Activated T-cell treated with anti-CD3 and anti-CD28 coated beads, Interleukin-2, amount 50 U/mL, for 72 hours (primary cell): ENCODE measurements at regions not wholly inside any gene's neighbourhood (a gene's known extent, or its start where the extent isn't known, plus 50 kb on each side); places are given as distances from the start of the nearest gene placed in this dataset.

Experiments used
- ATAC-seq, 2 donors: fragments of 150-1000 bp; cut with Tn5 transposase; replicated peaks in 1 of 2; 2 replicates each; pipeline ENCODE4 v1.10.0; 2021; ENCODE audit warnings: moderate library complexity in 2 of 2, mild to moderate bottlenecking in 1 of 2
- DNase-seq, 2 donors: peaks; one replicate each; pipeline ENCODE4 v3.0.0; 2021 to 2022; ENCODE audit warnings: mixed read lengths in 1 of 2
- H3K27ac Mint-ChIP-seq: one replicate; pipeline ENCODE4 v1.8.0; 2022; ENCODE audit warnings: mild to moderate bottlenecking, moderate library complexity, mixed read lengths
- H3K27me3 Mint-ChIP-seq: one replicate; pipeline ENCODE4 v1.8.0; 2022; ENCODE audit warnings: low read depth, mixed read lengths
- H3K36me3 Mint-ChIP-seq, 2 donors: one replicate each; pipeline ENCODE4 v1.8.0; 2022; ENCODE audit warnings: mixed read lengths in 2 of 2, mild to moderate bottlenecking in 1 of 2; ENCODE audit not compliant: insufficient read depth in 2 of 2
- H3K4me1 Mint-ChIP-seq: one replicate; pipeline ENCODE4 v1.8.0; 2022; ENCODE audit warnings: low read depth, mixed read lengths
- H3K4me3 Mint-ChIP-seq, 2 donors: one replicate each; pipeline ENCODE4 v1.8.0; 2022; ENCODE audit warnings: mild to moderate bottlenecking in 2 of 2, mixed read lengths in 2 of 2, moderate library complexity in 2 of 2
- H3K9me3 Mint-ChIP-seq, 2 donors: one replicate each; pipeline ENCODE4 v1.8.0; 2022; ENCODE audit warnings: mixed read lengths in 2 of 2

- H3K27me3 Mint-ChIP-seq, result peaks cover 16% of the 10 kb centered on the region
- no peaks in the 10 kb centered on the region for H3K9me3 Mint-ChIP-seq
- H3K36me3 Mint-ChIP-seq, result peaks cover 0 to 1% of the 10 kb centered on the region in 2 donors
- ATAC-seq (no peak), DNase-seq (no peak)
- no peak overlapping the region for H3K4me3 Mint-ChIP-seq
- no peaks in the 10 kb centered on the region for H3K4me1 Mint-ChIP-seq
- H3K27ac Mint-ChIP-seq, result no peak overlapping the region
These were observed 92.5 kb downstream of the RPL22L1 start for GRCh38 chr3:170777564-170777926.

DNA sequence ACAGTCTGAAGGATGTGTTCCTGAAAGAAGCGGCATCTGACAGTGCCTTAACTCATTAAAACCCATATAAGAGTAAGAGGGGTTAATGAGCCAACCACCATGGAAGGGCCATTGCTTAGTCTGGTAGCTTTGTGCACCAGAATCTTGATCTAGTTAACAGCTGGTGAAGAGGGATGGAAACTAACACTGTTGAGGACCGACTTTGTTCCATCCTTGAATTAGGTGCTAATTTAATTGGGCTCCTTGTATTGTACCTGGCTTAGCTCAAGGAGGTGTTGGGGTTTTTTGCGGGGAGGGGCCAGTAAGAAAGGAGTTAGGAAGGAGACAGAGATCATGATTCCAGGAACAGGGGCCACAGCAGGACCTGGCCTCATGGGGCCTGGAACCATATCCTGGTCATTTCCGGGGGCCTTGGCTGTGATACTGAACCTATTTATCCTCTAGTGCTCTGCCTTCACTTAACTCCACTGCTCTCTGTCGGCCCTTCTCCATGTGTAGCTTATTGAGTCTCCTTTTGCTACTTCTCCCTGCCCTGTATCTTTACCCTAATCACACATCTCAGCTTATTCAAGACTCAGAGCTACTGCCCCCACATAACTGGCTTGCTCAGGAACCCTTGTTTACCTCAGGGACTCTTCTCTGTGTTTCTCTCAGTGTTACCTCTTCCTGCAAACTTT, 93.0 kb downstream of the RPL22L1 start:
- peaks cover 16% of the 10 kb centered on the region for H3K27me3 Mint-ChIP-seq
- DNase-seq, result no peak
- no peaks in the 10 kb centered on the region for H3K9me3 Mint-ChIP-seq
- H3K36me3 Mint-ChIP-seq, result peaks cover 0 to 1% of the 10 kb centered on the region in 2 donors
- ATAC-seq, result no peak
- H3K4me3 Mint-ChIP-seq, result no peak overlapping the region
- H3K4me1 Mint-ChIP-seq, result no peaks in the 10 kb centered on the region
- no peak overlapping the region for H3K27ac Mint-ChIP-seq

GRCh38 chr3:170773682-170774425, 96.1 kb downstream of the RPL22L1 start:
- Mint-ChIP-seq H3K27me3 (peaks cover 16% of the 10 kb centered on the region), H3K36me3 (peaks cover 0 to 1% of the 10 kb centered on the region in 2 donors)
- no peak for ATAC-seq

GRCh38 chr3:170772175-170772574, 97.8 kb downstream of the RPL22L1 start:
- H3K27me3 Mint-ChIP-seq, result peaks cover 8% of the 10 kb centered on the region
- H3K4me1 Mint-ChIP-seq, result no peaks in the 10 kb centered on the region
- H3K4me3 Mint-ChIP-seq, result no peak overlapping the region
- H3K27ac Mint-ChIP-seq, result no peak overlapping the region
- no peaks in the 10 kb centered on the region for H3K36me3 Mint-ChIP-seq
- DNase-seq, result no peak
- no peak for ATAC-seq
- H3K9me3 Mint-ChIP-seq, result no peaks in the 10 kb centered on the region

More at GRCh38 chr3:170773682-170774425, 96.1 kb downstream of the RPL22L1 start:
- no peaks in the 10 kb centered on the region for H3K4me1 Mint-ChIP-seq
- H3K9me3 Mint-ChIP-seq, result no peaks in the 10 kb centered on the region
- no peak overlapping the region for H3K4me3 Mint-ChIP-seq
- H3K27ac Mint-ChIP-seq, result no peak overlapping the region
- DNase-seq, result no peak

DNA sequence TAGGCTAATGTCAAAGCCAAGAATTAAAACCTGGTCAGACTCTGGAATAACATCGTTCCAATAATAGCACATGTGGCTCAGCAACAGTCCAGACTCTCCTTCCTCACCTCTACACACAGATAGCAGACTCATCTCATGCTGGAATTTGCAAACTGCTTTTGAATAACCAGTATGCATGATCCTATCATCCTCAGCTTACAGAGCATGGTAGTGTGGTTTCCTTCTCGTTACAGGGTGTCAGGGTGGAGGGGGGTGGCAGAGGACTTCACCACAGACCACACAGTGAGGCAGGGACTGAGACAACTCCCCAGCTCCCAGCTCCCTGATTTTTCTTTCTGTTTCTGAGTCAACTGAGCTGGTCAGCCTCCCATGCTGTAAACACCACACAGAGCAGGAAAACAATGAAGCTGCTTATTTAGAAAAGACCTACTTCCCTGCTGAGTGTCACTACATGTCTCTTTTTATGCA, 101.6 kb downstream of the RPL22L1 start:
- H3K27ac Mint-ChIP-seq, result no peak overlapping the region
- peaks cover 16% of the 10 kb centered on the region for H3K27me3 Mint-ChIP-seq
- no peak for ATAC-seq
- H3K4me3 Mint-ChIP-seq, result no peak overlapping the region
- no peaks in the 10 kb centered on the region for H3K9me3 Mint-ChIP-seq
- no peaks in the 10 kb centered on the region for H3K36me3 Mint-ChIP-seq
- no peak for DNase-seq
- no peaks in the 10 kb centered on the region for H3K4me1 Mint-ChIP-seq

DNA sequence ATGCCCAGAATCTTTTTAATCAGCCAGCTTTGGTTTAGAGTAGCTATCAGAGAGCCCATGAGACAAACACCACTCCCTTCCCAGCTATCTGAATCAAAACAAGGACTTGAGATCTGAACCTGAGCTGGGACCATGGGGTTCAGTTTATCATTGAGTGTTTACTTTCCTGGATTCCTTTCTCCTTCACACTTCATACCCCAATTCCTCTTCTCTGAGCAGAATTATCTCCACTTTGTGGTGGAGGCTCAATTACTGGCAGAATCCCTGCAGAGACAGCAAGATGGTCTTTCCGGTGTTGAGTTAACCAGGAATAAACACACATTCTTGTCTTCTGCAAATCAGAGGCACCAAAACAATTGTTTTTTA, 102.4 kb downstream of the RPL22L1 start:
- DNase-seq (no peak), ATAC-seq (no peak)
- H3K4me3 Mint-ChIP-seq, result no peak overlapping the region
- H3K9me3 Mint-ChIP-seq, result no peaks in the 10 kb centered on the region
- H3K27me3 Mint-ChIP-seq, result peaks cover 16% of the 10 kb centered on the region
- no peak overlapping the region for H3K27ac Mint-ChIP-seq
- no peaks in the 10 kb centered on the region for H3K36me3 Mint-ChIP-seq
- H3K4me1 Mint-ChIP-seq, result no peaks in the 10 kb centered on the region

GRCh38 chr3:170766823-170767575, 103.0 kb downstream of the RPL22L1 start:
- no peak for ATAC-seq
- Mint-ChIP-seq H3K36me3 (no peaks in the 10 kb centered on the region), H3K27ac (no peak overlapping the region), H3K4me1 (no peaks in the 10 kb centered on the region), H3K9me3 (no peaks in the 10 kb centered on the region), H3K27me3 (peaks cover 16% of the 10 kb centered on the region), H3K4me3 (no peak overlapping the region)
- no peak for DNase-seq

DNA sequence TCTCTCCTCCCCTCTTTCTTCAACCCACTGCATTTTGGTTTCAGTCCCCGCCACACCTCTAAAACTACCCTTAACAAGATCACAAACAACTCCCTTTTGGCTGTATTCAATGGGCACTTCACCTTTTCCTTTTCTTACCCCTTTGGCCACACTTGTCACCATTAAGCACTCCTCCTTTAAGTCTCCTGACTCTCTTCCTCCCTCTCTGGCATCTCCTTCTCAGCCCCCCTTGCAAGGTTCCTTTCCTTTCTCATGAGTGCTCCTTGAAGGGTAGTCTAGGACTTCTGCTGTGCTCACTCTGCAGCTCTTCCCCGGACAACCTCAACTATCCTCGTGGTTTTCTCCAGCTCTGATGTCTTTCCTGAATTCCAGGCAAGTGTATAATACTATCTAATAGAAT, 103.7 kb downstream of the RPL22L1 start:
- Mint-ChIP-seq H3K27me3 (peaks cover 16% of the 10 kb centered on the region), H3K4me3 (no peak overlapping the region), H3K9me3 (no peaks in the 10 kb centered on the region), H3K36me3 (no peaks in the 10 kb centered on the region), H3K27ac (no peak overlapping the region), H3K4me1 (no peaks in the 10 kb centered on the region)
- ATAC-seq, result no peak
- DNase-seq, result no peak

DNA sequence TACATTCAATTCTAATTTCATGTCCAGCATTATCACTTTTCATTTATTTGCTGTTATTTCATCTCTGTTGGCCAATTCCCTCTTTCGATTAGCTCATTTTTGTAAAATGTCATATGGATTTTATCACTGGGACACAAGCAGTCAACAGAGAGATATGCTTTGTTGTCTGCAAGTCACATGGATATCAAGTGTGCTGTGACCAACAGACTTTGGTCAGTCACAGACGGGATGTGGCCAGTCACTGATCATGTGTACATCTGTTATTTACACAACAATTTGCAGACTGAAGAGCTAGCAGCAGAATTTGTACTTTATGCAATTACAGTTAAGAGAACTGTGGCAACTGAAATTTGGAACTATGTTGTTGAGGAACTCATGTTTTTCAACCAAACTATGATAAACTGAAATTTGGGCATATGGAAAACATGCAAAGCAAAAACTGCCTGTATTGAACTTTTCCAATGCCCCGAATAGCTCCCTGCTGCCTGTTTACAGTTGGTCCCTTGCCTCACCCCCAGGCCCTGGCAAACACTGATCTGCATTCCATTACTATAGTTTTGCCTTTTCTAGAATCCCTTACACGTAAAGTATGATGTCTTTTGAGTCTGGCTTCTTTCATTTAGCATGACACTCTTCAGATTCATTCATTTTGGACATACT, 104.4 kb downstream of the RPL22L1 start:
- H3K9me3 Mint-ChIP-seq, result no peaks in the 10 kb centered on the region

DNA sequence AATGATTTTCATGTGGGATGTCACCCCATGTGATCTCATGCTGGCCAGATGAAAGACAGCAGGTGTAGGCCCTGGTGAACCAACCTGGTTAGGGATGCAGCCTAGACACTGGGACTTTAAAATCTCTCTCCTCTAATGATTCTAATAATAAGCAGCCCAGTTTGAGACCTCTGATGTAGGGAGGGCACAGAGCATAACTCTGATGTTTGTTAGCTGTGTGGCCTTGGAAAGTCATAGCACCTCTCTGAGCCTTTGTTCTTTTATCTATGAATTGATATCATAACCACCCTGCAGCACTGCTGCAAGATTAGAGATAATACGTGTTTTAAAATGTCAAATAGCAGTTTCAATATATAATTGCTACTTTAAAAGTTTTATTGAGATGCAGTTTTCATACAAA, 106.0 kb downstream of the RPL22L1 start:
- H3K9me3 Mint-ChIP-seq, result no peaks in the 10 kb centered on the region
- peaks cover 21% of the 10 kb centered on the region for H3K27me3 Mint-ChIP-seq

More for the DNA sequence above, 104.4 kb downstream of the RPL22L1 start:
- DNase-seq (no peak), ATAC-seq (no peak)
- H3K36me3 Mint-ChIP-seq, result no peaks in the 10 kb centered on the region
- H3K27me3 Mint-ChIP-seq, result peaks cover 16% of the 10 kb centered on the region
- no peak overlapping the region for H3K4me3 Mint-ChIP-seq
- no peak overlapping the region for H3K27ac Mint-ChIP-seq
- no peaks in the 10 kb centered on the region for H3K4me1 Mint-ChIP-seq

DNA sequence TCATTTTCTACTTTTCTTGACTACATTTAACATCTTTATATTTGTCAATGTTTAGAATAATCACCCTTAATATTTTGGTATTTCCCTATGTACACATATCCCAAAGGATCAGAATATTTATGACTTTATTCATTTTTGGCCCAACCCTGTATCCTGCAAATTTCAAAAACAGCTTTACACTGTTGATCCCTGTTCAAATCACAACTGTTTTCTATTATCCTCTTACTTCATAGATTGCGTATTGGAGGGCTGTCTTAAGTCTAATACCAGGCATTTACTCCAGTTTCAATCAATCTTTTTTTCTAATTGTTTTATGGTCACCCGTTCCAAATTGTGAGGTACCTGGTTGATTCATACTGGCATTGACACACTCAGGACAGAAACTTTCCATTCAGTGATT, 107.9 kb downstream of the RPL22L1 start:
- Mint-ChIP-seq H3K27ac (no peak overlapping the region), H3K27me3 (peaks cover 21% of the 10 kb centered on the region), H3K4me3 (no peak overlapping the region), H3K36me3 (no peaks in the 10 kb centered on the region), H3K9me3 (no peaks in the 10 kb centered on the region), H3K4me1 (no peaks in the 10 kb centered on the region)
- ATAC-seq (no peak), DNase-seq (no peak)

More for the DNA sequence above, 106.0 kb downstream of the RPL22L1 start:
- no peaks in the 10 kb centered on the region for H3K36me3 Mint-ChIP-seq
- no peak overlapping the region for H3K27ac Mint-ChIP-seq
- no peaks in the 10 kb centered on the region for H3K4me1 Mint-ChIP-seq
- H3K4me3 Mint-ChIP-seq, result no peak overlapping the region
- no peak for ATAC-seq
- DNase-seq, result no peak

DNA sequence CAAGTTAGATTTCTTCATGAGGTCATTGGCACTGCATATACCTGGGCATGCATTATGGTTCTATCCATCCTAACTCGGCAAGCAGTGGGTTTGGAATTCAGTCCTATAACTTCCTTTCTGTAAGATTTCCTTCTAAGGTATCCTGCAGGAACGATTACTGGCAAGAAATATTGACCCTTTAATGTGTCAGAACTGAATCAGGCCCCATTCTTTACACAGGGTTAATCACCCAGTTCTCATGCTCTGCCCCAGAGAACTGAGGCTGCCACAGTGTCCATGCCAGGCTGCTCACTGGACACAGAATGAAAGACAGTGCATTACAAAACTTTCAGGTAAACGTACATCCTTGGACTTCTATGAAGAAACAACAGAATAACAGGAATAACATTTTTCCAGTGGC, 108.9 kb downstream of the RPL22L1 start:
- no peaks in the 10 kb centered on the region for H3K9me3 Mint-ChIP-seq
- ATAC-seq, result no peak
- H3K27me3 Mint-ChIP-seq, result peaks cover 16% of the 10 kb centered on the region

GRCh38 chr3:170760174-170760526, 109.8 kb downstream of the RPL22L1 start:
- H3K27ac Mint-ChIP-seq, result no peak overlapping the region
- DNase-seq, result no peak
- no peak for ATAC-seq
- no peaks in the 10 kb centered on the region for H3K9me3 Mint-ChIP-seq
- H3K27me3 Mint-ChIP-seq, result peaks cover 7% of the 10 kb centered on the region
- no peak overlapping the region for H3K4me3 Mint-ChIP-seq
- no peaks in the 10 kb centered on the region for H3K4me1 Mint-ChIP-seq
- no peaks in the 10 kb centered on the region for H3K36me3 Mint-ChIP-seq

More for the DNA sequence above, 108.9 kb downstream of the RPL22L1 start:
- no peaks in the 10 kb centered on the region for H3K4me1 Mint-ChIP-seq
- no peak overlapping the region for H3K27ac Mint-ChIP-seq
- no peak overlapping the region for H3K4me3 Mint-ChIP-seq
- DNase-seq, result no peak
- no peaks in the 10 kb centered on the region for H3K36me3 Mint-ChIP-seq
